Astrocyte (in vitro differentiated cells and primary cell): ENCODE measurements at regions not wholly inside any gene's neighbourhood (a gene's known extent, or its start where the extent isn't known, plus 50 kb on each side); places are given as distances from the start of the nearest gene placed in this dataset.

Experiments
- DNase-seq: peaks from one replicate; pipeline ENCODE4 v3.0.0-alpha.2; 2010; ENCODE audit warnings: low read depth
- FAIRE-seq: peaks from 2 replicates; lab custom pipeline; 2011; peaks lifted over from hg19 to GRCh38; lab: Jason Lieb, UNC
- H2AFZ ChIP-seq: 2 replicates; pipeline ENCODE4 v1.6.0; 2012; ENCODE audit warnings: low read depth, low read length, inconsistent platforms
- H3K27ac ChIP-seq: 2 replicates; pipeline ENCODE4 v1.5.1; 2011; ENCODE audit warnings: low read depth, low read length, inconsistent platforms
- H3K27me3 ChIP-seq: 2 replicates; pipeline ENCODE4 v1.6.0; 2011; ENCODE audit warnings: low read length, inconsistent platforms; ENCODE audit not compliant: insufficient read depth
- H3K36me3 ChIP-seq: 2 replicates; pipeline ENCODE4 v1.5.1; 2011; ENCODE audit warnings: low read length, inconsistent platforms; ENCODE audit not compliant: insufficient read depth
- H3K4me1 ChIP-seq: 2 replicates; pipeline ENCODE4 v1.5.1; 2011; ENCODE audit warnings: low read length, inconsistent platforms; ENCODE audit not compliant: insufficient read depth
- H3K4me2 ChIP-seq: 2 replicates; pipeline ENCODE4 v1.6.0; 2012; ENCODE audit warnings: low read length, inconsistent platforms
- H3K4me3 ChIP-seq: 2 replicates; pipeline ENCODE4 v1.5.1; 2011; ENCODE audit warnings: low read depth, mild to moderate bottlenecking, low read length, inconsistent platforms; ENCODE audit not compliant: insufficient read depth
- H3K79me2 ChIP-seq: 2 replicates; pipeline ENCODE4 v1.6.0; 2012; ENCODE audit warnings: mild to moderate bottlenecking, low read length, inconsistent platforms; ENCODE audit not compliant: insufficient read depth
- H3K9ac ChIP-seq: 2 replicates; pipeline ENCODE4 v1.6.0; 2012; ENCODE audit warnings: mild to moderate bottlenecking, low read length, inconsistent platforms
- H3K9me3 ChIP-seq: 2 replicates; pipeline ENCODE4 v1.5.1; 2012; ENCODE audit warnings: low read depth, mild to moderate bottlenecking, low read length, inconsistent platforms; ENCODE audit not compliant: insufficient read depth
- H4K20me1 ChIP-seq: 2 replicates; pipeline ENCODE4 v1.6.0; 2012; ENCODE audit warnings: low read length, inconsistent platforms; ENCODE audit not compliant: insufficient read depth
- H3K27ac Mint-ChIP-seq: one replicate; pipeline ENCODE4 v1.8.0; 2021; ENCODE audit warnings: mild to moderate bottlenecking, mixed read lengths; ENCODE audit not compliant: unreplicated experiment
- H3K27me3 Mint-ChIP-seq: one replicate; pipeline ENCODE4 v1.8.0; 2021; ENCODE audit warnings: low read depth, mixed read lengths; ENCODE audit not compliant: unreplicated experiment
- H3K36me3 Mint-ChIP-seq: one replicate; pipeline ENCODE4 v1.8.0; 2021; ENCODE audit warnings: low read depth, mixed read lengths; ENCODE audit not compliant: unreplicated experiment
- H3K4me1 Mint-ChIP-seq: one replicate; pipeline ENCODE4 v1.8.0; 2021; ENCODE audit warnings: low read depth, mixed read lengths; ENCODE audit not compliant: unreplicated experiment
- H3K4me3 Mint-ChIP-seq: one replicate; pipeline ENCODE4 v1.8.0; 2021; ENCODE audit warnings: mild to moderate bottlenecking, moderate library complexity, mixed read lengths; ENCODE audit not compliant: unreplicated experiment
- H3K9me3 Mint-ChIP-seq: one replicate; pipeline ENCODE4 v1.8.0; 2021; ENCODE audit warnings: mild to moderate bottlenecking, mixed read lengths; ENCODE audit not compliant: unreplicated experiment
- EZH2 ChIP-seq: IDR thresholded peaks from 2 replicates; pipeline ENCODE4 v1.6.1; 2012; ENCODE audit warnings: mild to moderate bottlenecking, low read length, inconsistent platforms; ENCODE audit not compliant: insufficient read depth
- TF ChIP-seq, protein P1 (sequence below): IDR thresholded peaks from 2 replicates; pipeline ENCODE4 v1.5.1; 2011; ENCODE audit warnings: low read depth, mild to moderate bottlenecking, inconsistent platforms, low read length, moderate library complexity; ENCODE audit not compliant: insufficient read depth

DNA sequence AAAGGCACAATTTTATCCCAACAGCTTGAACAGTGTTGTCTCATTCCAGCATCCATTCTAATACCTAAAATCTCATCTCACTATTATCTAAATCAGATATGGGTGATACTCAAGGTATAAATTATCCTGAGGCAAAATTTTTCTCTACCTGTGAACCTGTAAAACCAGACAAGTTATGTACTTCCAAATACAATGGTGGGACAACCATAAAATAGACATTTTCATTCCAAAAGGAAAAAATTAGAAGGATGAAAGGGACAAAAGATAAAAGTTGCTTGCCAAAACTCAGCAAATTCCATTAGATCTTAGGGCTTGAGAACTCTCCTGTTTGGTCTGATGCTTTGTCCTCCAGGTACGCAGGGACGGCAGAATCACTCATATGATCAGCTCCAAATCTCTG, 650.5 kb downstream of the ADGRL2 start:
- no peaks in the 10 kb centered on the region for H3K4me1 ChIP-seq
- H3K4me3 ChIP-seq: no peak overlapping the region
- TF ChIP-seq EZH2: no peak
- TF ChIP-seq, protein P1, sequence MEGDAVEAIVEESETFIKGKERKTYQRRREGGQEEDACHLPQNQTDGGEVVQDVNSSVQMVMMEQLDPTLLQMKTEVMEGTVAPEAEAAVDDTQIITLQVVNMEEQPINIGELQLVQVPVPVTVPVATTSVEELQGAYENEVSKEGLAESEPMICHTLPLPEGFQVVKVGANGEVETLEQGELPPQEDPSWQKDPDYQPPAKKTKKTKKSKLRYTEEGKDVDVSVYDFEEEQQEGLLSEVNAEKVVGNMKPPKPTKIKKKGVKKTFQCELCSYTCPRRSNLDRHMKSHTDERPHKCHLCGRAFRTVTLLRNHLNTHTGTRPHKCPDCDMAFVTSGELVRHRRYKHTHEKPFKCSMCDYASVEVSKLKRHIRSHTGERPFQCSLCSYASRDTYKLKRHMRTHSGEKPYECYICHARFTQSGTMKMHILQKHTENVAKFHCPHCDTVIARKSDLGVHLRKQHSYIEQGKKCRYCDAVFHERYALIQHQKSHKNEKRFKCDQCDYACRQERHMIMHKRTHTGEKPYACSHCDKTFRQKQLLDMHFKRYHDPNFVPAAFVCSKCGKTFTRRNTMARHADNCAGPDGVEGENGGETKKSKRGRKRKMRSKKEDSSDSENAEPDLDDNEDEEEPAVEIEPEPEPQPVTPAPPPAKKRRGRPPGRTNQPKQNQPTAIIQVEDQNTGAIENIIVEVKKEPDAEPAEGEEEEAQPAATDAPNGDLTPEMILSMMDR: no peak

DNA sequence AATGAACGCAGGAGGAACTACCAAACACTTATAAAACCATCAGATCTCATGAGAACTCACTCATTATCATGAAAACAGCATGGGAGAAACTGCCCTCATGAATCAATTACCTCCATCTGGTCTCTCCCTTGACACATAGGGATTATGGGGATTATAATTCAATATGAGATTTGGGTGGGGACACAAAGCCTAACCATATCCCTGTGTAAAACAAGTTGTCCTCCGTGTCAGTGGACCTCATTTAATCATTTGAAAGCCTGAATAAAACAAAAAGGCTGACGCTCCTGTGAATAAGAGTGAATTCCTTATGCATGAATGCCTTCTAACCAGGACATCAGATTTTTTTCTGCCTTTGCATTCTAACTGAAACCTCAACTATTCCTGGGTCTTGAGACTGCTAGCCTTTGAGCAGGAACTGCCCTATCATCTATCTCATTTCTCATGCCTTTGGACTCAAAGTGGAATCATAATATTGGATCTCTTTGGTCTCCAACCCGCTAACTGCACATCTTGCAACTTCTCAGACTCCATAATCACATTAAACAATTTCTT, 648.8 kb downstream of the ADGRL2 start:
- Mint-ChIP-seq H3K9me3 (peaks cover 6% of the 10 kb centered on the region), H3K4me1 (peaks cover 10% of the 10 kb centered on the region), H3K27me3 (no peaks in the 10 kb centered on the region), H3K27ac (peak overlapping the region; percentile 4), H3K36me3 (no peaks in the 10 kb centered on the region), H3K4me3 (no peak overlapping the region)
- H3K4me2 ChIP-seq: no peak overlapping the region
- H2AFZ ChIP-seq: no peak overlapping the region
- H3K9ac ChIP-seq: no peak overlapping the region
- no peaks in the 10 kb centered on the region for H3K79me2 ChIP-seq
- no peaks in the 10 kb centered on the region for H3K36me3 ChIP-seq
- TF ChIP-seq EZH2: no peak
- TF ChIP-seq, protein P1: no peak
- H3K4me1 ChIP-seq: no peaks in the 10 kb centered on the region
- DNase-seq (peak; percentile 85), FAIRE-seq (no peak)
- H3K9me3 ChIP-seq: peaks cover 10% of the 10 kb centered on the region
- H3K4me3 ChIP-seq: no peak overlapping the region
- H4K20me1 ChIP-seq: no peaks in the 10 kb centered on the region
- no peak overlapping the region for H3K27ac ChIP-seq
- H3K27me3 ChIP-seq: no peaks in the 10 kb centered on the region

More for the DNA sequence above, 650.5 kb downstream of the ADGRL2 start:
- H3K9ac ChIP-seq: no peak overlapping the region
- no peaks in the 10 kb centered on the region for H4K20me1 ChIP-seq
- Mint-ChIP-seq H3K27ac (no peak overlapping the region), H3K36me3 (no peaks in the 10 kb centered on the region), H3K9me3 (peaks cover 6% of the 10 kb centered on the region), H3K4me3 (no peak overlapping the region), H3K4me1 (peaks cover 10% of the 10 kb centered on the region), H3K27me3 (no peaks in the 10 kb centered on the region)
- DNase-seq (no peak), FAIRE-seq (no peak)
- no peak overlapping the region for H3K4me2 ChIP-seq
- no peak overlapping the region for H3K27ac ChIP-seq
- no peak overlapping the region for H2AFZ ChIP-seq
- H3K36me3 ChIP-seq: no peaks in the 10 kb centered on the region
- H3K79me2 ChIP-seq: no peaks in the 10 kb centered on the region
- H3K27me3 ChIP-seq: no peaks in the 10 kb centered on the region
- peaks cover 10% of the 10 kb centered on the region for H3K9me3 ChIP-seq

DNA sequence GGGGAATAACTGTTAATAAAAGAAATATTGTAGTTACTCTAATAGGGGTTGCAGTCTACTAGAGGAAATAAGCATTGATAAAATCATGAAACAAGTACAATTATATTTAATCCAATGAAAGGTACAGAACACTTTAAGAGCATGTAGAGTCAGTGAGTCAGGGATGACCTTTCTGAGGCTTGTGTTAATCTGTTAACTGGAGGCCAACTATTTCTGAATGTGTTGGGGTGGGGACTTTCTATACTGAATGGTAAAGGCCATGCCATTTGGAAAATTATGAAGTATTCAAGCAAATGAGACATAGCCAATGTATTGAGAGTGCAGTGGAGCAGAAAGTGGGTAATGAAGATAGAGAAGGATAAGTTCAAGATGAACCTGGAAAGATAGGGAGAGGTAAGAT, 646.2 kb downstream of the ADGRL2 start:
- Histone ChIP-seq H4K20me1 (no peaks in the 10 kb centered on the region), H2AFZ (no peak overlapping the region), H3K36me3 (no peaks in the 10 kb centered on the region), H3K4me2 (no peak overlapping the region), H3K4me1 (no peaks in the 10 kb centered on the region), H3K9ac (no peak overlapping the region), H3K79me2 (no peaks in the 10 kb centered on the region), H3K27me3 (no peaks in the 10 kb centered on the region), H3K4me3 (no peak overlapping the region), H3K27ac (no peak overlapping the region), H3K9me3 (no peaks in the 10 kb centered on the region)
- TF ChIP-seq, protein P1: no peak
- no peak for TF ChIP-seq EZH2
- FAIRE-seq: no peak
- Mint-ChIP-seq H3K9me3 (no peaks in the 10 kb centered on the region), H3K27ac (no peak overlapping the region), H3K36me3 (no peaks in the 10 kb centered on the region), H3K4me1 (peaks cover 10% of the 10 kb centered on the region), H3K27me3 (no peaks in the 10 kb centered on the region), H3K4me3 (no peak overlapping the region)
- no peak for DNase-seq
